ENCODE measurements at regions not wholly inside any gene's neighbourhood (a gene's known extent, or its start where the extent isn't known, plus 50 kb on each side); places are given as distances from the start of the nearest gene placed in this dataset.

DNA sequence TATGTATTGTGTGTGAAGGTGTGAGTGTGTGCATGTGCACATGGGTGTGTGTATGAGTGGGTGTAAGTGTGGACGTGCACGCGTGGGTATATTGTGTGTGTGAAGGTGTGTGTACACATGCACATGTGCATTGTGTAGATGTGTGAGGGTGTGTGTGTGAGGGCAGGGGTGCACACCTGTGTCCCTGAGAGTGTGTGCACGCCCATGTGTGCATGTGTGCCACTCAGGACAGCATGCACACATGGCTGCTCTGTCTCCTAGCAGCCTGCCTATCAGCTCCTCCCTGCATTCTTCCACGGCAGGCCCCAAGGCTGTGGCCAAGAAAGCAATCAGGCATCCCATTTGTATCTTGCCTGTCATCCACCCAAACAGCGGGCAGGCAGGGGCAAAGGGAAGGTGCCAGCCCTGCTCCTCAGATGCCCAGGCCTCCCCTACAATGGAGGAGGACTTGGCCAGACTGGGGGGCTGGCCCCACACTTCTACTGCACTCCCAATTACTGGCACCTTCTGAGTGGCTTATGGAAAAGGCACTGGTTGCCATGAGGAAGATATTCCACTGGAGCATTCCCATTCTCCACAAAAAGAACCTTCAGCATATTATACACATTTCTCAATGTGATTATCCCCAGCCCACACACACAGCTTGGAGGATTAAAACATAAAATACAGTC, 380.4 kb upstream of the ZMIZ1 start:
- no peak for DNase-seq (ENCODE audit: low spot score)

DNA sequence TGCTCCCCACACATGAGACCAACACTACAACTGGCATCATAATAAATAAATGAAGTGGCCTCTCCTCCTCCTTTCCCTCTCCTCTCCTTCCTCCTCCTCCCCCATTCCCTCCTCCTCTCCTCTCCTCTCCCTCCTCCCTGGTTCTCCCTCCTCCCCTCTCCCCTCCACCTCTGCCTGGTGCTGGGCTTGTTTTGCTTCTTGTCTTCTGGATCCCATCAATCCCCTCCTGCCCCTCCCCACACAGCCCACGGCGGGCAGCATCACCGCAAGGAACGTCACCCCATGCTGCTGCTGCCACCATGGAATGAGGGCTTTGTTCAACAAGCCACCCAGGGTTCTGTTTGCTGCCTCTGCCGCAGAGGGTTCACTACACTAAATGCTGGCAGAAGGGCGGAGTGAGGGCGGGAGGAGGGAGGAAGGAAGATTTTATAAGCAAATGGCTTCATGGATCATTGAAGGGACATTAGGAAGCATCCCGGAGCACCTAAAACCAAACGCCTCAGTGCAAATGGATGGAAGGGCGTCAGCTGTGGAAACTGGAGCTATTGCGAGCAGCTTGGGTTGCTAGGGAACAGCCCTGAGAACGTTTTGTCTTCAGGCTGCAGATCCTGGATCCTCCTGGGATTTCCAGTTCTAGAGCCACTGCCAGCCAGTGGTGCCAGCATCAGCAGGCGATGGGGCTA, 379.7 kb upstream of the ZMIZ1 start:
- no peak for DNase-seq (ENCODE audit: low spot score)

DNA sequence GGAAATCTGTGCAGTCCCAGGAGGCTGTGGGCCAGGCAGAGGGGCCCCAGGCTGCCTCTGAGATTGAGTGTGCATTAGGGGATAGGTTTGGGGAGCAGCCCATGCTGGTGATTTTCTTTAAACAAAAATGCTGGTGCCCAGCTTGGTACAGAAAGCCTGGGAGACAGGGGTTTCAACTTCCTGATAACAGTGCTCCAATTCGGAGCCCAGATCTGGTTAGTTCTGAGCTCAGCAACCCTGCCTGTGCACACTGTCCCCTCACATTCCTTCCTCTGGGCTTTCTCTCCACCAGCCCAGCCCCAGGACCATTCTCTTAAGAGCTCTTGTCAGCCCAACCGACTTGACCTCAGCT, 379.2 kb upstream of the ZMIZ1 start:
- no peak for DNase-seq (ENCODE audit: low spot score)

DNA sequence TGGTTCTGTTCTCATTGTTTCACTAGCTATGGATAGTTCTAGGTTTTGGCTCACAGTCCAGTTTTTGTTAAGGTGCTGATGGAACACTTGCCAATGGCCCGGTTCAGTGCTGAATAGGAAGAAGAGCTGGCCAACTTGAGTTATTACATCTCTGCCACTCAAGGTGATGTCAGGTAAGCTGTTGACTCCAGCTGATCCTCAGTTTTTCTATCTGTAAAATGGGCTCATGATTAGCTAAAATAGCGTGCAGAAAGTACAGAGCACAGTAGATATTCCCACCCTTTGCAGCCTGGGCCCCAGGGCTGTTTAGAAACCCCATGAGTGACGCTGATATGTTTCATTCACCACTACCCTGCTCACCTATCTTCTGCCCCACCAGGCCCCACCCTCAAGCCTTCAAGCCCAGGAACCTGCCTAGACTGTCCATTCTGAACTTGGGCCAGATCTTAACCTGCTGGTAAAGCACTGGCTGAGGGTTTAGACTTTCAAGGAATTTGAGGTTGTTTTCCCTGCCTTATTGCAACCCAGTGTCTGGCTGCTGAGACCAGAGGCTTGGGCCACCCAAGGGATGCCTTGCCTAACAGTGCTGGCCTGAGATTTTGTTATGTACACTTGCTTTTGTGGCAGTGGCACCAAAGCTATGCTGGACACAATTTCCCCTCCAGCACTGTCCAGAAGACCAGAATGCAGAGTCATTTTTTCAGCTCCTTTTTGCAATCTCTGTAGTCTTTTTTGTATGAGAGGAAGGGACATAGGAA, 378.2 kb upstream of the ZMIZ1 start:
- no peak for DNase-seq (ENCODE audit: low spot score)

DNA sequence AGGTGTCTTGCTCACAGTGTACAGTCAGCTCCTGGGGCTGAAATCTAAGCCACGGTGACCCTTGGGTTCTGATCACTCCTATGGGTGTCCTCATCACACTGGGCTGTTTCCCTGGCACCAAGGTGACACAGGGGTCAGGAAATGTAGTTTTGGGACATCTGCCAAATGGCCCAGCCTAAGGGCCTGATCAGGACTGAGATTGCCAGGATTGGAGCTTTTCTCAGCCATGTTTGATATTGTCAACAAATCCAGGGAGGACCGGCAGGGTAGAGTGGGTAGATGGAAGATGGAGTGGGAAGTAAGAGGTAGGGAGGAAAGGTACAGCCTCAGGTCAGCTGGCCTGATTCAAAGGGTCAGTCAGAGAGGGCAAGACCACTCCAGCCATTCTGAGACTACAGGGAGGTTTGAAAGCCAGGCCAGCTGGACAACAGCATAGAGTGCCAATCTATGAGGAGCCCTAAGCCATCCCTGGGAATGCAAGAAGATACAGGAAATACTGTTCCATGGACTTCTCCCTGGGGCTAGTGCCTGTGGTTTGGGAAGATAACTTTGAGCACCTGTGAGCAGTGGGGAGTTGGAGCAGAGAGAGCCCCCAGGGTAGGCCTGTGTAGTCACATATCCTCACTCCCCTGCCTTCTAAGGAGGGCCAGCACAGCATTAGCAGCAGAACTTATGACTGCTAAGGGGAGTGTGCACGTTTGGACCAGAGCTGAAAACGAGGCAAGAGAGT, 377.3 kb upstream of the ZMIZ1 start:
- DNase-seq (ENCODE audit: low spot score): no peak

DNA sequence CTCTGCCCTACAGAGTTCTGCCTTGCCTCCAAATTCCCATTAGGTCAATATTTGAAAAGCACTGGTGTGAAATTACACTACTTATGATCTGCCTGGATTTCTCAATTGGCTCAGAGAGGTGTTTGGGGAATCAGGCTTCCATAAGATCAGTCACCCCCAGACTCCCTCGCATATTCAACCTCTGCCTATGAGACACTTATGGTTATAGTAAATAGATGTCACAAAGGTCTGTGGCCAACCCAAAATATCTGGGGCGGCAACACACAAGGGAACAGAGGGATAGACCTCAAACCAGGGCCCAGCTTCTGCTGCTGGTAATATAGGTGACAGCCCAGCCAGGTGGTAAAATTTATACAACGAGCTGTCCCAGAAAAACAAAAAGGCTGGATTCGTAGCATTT, 376.7 kb upstream of the ZMIZ1 start:
- DNase-seq (ENCODE audit: low spot score): no peak

DNA sequence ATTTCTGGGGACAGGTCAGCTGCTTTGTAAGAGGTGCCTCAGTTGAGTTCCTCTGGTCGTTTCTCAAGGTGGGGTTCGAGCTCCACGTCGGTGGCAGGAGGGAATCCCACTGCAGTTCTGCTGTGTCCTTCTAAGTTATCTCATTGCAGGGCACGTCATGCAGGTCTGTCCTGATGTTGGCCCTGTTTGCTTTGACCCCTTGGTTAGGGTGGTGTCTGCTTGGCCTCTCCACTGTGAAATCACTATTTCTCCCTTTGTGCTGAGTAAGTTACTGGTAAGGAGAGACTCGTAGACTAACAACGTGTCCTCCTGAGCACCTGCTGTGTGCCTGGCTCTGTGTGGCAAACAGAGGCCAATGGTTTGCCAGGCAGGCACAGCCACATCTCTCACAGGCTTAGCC, 372.9 kb upstream of the ZMIZ1 start:
- no peak for DNase-seq (ENCODE audit: low spot score)

DNA sequence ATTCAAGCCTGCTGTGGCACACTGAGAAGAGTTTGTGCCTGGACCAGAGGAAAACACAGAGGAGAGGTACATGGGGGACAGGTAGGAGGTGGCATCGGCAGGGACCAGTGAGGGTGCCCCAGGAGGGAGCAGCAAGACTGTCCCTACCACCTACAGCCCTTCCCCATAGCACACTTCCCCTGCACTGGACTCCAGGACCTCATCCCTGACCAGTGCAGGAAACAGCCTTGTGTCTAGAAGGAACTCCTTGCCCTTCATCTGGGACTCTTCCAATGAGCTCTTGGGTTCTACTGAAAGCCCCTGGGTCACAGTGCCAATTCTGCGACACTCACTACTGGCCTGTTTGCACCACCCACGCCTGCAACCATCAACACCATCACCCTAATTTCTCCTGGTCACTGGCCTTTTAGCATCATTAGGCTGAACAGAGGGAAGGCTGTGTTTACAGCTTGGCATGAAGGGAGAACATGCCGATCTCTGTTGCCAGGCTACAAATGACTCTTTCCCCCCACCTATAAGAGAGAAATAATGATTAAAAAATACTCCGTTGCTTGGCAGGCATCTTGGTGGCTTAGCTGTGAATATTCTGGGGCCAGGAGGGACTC, 371.9 kb upstream of the ZMIZ1 start:
- DNase-seq (ENCODE audit: low spot score): no peak

DNA sequence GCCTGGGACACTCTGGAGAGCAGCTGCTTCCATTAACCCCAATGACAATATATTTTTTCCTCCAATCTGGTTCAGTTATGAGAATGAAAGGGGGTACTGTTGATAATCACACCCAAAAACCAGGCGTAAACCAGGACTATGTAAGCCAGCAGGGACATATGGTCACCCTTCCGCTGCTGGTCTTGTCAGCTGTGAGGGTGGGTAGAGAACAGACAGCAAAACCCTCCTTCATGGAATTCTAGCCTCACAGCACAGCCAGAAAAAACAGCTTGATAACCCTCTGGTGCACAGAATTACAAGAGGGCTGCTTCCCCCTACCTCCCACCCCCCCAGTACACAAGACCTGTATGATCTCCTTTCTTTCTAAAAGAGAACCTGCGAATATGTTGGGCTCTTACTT, 368.8 kb upstream of the ZMIZ1 start:
- no peak for DNase-seq (ENCODE audit: low spot score)

DNA sequence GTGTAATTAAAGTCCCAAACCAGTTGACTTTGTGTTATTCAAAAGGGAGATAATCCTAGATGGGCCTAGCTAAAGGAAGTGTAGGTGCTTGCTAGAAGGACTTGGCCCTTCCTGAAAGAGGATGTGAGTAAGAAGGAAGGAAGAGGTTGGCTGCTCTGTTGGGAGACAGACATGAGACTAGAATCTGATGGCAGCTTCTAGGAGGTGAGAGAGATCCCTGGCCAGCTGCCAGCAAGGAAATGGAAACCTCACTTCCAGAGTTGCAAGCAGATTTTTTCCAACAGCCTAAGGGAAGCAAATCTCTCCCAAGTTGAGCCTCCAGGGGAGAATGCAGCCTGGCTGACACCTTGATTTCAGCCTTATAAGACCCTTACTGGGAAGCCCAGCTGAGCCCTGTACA, 368.4 kb upstream of the ZMIZ1 start:
- no peak for DNase-seq (ENCODE audit: low spot score)

DNA sequence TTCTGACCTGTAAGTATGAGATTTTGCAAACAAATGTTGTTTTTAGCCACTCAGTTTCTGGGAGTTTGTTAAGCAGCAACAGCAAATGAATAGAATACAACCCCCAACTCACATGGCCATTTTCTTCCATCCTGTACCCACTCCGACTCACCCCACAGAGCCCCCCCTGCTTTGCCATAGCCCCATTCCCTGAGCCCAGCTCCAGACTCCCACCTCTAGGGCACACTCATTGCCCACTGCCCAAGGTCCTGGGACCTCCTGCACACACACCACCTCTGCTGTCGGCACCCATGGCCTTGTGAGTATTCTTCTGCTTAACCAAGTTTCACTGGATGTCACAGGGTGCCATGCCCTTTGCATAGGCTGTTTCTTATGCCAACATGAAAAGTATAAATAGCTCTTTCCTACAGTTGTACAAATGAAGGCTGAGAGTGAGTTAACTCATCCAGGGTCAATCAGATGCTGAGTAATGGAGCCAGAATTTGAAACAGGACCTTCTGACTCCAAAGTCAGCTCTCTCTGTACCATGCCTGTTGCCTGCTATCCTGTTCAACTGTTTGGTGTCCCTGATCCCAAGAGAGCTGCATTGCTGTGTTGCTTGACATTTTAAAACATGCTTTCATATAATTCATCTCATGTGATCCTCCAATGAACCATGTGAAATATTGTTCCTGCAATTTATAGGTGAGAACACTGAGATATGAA, 367.8 kb upstream of the ZMIZ1 start:
- no peak for DNase-seq (ENCODE audit: low spot score)

DNA sequence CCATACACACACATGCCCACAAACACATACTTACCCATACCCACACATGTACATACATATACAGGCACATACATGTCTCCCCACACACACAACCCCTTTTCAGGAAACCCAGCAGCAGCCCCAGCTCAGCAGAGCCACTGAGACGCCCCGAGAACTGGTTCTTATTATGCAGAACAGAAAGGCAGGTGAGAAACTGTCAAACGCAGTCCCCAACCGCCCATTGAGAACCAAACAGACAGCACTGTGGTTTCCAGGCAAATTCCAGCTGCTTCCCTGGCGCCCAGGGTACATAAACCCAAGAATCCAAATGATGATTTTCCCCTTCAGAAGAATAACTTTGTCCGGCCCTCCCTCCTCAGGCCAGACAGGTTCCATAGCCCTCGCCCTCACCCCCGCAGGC, 366.6 kb upstream of the ZMIZ1 start:
- no peak for DNase-seq (ENCODE audit: low spot score)

DNA sequence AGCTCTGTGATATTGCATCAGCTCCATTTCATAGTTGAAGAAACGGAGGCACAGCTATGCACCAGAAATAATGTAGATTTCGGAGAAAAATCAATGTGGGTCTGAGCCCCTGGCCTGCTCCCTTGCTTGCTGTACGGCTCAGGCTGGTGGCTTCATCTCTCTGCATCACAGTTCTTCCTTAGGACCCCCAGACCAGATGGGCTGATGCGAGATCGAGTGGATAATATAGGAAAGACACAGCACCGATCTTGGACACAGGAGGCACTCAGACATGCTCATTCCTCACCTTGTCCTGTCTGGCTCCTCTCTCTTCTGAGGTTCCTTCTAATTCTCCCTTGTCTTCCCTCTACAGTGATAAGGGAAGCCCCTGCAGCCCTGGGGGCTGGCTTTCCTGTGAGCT, 365.9 kb upstream of the ZMIZ1 start:
- DNase-seq (ENCODE audit: low spot score): no peak

DNA sequence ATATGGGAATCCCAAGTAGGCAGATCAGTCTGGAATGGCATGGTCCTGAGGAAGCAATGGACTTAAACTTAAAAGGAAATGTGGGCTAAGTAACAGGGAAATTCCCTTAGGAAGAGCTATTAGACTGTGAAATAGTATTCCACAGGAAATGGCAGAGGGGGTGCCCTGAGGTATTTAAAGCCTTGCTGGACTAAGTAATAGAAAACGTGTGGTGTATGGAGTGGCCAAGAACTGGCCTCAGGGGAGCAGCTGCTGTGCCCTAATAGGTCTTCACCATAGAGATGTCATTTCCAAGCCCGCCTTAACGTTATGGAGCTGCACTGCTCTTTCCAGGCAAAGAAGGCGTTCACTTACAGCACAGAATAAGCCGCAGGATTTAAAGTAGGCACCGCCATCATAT, 365.2 kb upstream of the ZMIZ1 start:
- no peak for DNase-seq (ENCODE audit: low spot score)

DNA sequence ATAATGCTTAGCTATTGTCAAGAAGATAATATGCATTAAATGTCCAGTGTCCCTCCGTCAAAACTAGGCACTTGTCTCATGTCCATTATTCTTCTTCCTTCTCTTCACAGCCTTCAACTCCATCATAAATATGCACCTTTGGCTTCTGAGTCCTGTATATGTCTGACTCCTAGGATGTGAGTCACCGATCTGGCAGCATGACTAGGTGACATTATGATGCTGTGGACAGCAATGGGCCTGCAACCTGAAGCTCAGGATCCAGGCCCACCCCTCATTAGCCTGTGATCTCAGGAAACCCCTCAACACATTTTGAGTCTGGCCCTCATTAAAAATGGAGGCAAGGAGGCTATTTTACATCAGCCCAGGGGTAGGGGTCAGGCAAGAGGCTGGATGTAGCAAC, 362.5 kb upstream of the ZMIZ1 start:
- DNase-seq (ENCODE audit: low spot score): no peak

DNA sequence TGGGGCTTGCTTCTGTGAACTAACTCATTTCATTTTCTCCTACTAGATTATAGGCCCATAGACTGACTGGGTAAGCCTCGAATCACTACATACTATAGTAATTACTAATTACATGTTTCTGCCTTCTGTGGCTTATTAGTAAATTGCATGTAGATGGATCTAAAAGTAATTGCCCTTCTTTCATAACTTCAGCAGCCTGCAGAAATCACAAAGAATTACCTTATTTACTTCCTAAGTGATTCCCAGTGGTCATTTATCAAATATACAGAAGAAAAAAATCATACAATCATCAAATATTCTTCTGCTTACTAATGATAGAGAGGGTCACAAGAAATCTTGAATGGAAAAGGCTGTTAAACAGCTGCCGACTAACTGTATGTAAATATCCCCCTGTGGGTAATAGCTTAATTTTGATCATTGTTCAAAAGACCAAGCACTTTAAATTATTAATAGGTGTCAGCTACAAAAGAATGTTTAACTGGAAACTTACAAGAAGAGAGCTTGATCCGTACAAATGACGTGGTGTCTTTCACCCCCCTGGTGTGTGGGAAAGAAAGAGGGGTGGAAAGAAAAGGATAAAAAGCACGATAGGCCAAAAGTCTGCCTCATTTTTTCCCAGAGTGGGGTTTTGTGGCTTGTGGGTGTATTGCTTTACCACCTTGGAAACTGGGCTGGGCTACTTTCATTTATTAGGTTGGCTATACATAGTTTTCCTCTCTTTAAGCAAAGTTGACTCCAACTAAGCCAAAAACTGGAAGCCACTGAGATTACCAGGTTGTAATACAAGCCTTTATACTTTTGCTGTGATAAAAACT, 361.8 kb upstream of the ZMIZ1 start:
- no peak for DNase-seq (ENCODE audit: low spot score)

DNA sequence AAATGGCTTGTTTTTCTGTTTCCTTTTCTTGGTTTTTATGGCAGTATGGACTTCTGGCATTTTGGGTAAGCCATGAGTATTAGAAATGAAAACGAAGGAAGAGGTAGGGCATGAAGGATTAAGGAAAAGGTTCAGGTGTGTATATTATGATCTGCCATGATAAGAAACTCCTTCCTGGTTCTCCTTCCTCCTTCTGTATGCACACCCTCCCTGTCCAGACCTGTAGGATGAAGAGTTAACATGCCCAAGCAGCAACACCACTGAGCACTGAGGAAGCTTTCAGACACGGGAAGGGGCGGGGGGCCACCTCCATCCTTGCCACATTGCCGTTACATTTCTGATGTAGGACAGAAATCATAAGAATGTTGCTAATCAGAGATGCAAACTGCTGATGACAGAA, 361.0 kb upstream of the ZMIZ1 start:
- no peak for DNase-seq (ENCODE audit: low spot score)

DNA sequence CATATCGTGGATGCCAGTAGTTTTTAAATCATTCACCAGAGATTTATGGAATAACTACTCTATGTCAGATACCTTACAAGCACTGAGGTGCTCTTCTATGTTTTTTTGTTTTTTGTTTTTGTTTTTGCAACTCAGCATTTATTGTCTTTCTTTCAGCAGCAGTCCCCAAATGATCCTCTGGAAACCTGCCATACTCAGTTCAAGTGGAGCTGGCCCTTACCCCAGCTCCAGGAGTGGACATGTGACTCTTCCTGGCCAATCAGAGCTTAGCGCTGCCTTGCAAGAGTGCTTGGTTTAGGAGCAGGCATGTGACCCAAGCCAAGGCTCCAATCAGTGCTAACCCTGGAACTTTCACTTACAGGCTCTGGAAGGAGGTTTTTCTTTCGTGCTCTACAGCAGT, 356.6 kb upstream of the ZMIZ1 start:
- no peak for DNase-seq (ENCODE audit: low spot score)

DNA sequence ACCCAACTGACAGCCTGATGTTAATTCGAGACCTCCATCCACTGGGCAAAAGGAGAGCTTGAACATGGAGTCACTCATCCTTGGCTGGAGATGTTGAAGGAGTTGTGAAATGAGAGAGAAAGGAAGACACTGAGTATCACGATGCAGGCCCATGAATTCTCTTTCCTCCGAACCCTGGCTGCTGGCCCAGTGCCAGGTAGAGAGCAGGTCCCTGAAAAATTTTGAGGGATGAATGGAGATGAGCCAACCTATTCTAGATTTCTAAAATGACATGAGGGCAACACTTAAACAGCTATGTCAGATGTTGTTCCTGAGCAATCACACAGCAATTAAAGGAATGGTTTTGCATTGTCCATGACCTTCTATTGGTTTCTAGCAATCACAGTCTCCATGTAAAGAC, 355.1 kb upstream of the ZMIZ1 start:
- DNase-seq (ENCODE audit: low spot score): no peak

DNA sequence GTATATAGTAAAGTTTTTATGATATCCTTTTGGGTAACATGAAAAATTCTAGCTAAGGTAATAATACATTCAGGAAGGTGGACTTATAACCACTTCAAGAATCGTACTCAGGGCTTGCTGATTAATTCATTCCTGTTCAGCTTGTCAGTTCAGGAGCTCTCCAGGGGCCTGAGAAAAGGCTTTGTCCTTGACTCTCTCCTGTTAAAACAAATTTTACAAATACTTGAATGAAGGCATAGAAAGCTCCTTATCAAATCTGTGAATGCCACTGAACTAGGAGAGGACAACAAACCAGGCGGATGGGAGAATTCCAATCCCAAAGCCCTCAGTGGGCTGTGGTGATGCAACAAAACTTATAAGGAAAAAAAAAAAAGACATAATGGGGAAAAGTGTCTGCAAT, 354.5 kb upstream of the ZMIZ1 start:
- DNase-seq (ENCODE audit: low spot score): no peak

DNA sequence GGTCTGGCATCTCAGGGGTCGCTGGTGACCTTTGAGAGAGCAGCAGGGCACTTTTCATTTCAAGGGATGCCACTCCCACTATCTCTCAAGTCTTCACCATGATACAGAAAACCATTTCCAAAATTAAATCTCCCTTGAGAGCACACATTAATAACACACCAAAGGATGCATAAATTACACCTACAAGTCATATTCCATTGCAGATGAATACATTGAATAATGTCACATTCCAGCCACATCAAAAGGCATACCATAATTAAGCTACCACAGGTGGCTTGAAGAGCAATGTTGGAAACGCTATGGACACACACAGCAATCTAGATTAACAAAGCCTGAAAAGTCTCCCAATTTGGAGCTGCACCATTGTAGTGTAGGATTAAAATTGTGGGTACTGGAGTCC, 353.3 kb upstream of the ZMIZ1 start:
- no peak for DNase-seq (ENCODE audit: low spot score)

All from HuH-7 (cell line).